ENCODE measurements at regions not wholly inside any gene's neighbourhood (a gene's known extent, or its start where the extent isn't known, plus 50 kb on each side); places are given as distances from the start of the nearest gene placed in this dataset.
"Not testable (repeated sequence)": the region's sequence is repeated elsewhere in the genome, so short reads cannot be mapped to it uniquely, and the experiment has no call there.

GRCh38 chr4:17020451-17020850 lies 122.0 kb upstream of the LDB2 start:
- DNase-seq (ENCODE audit: low read depth) = no peak
- H3K4me3 ChIP-seq (ENCODE audit: low read depth, low read length) = no peak overlapping the region
- TF ChIP-seq POLR2A (IDR thresholded peaks at IDR 0.05; ENCODE audit: extremely low read depth, insufficient read length) (no peak), MYC (IDR thresholded peaks at IDR 0.05; ENCODE audit: low read depth, low read length) (no peak), CTCF (IDR thresholded peaks at IDR 0.05; ENCODE audit: low read depth, low read length) (no peak), MAX (IDR thresholded peaks at IDR 0.05; ENCODE audit: low read depth, low read length) (no peak)

GRCh38 chr4:17018621-17019020 lies 120.2 kb upstream of the LDB2 start:
- H3K4me3 ChIP-seq (ENCODE audit: low read depth, low read length); DNase-seq (ENCODE audit: low read depth): not testable (repeated sequence)

- TF ChIP-seq MAX (IDR thresholded peaks at IDR 0.05; ENCODE audit: low read depth, low read length) = no peak
- no peak for TF ChIP-seq MYC (IDR thresholded peaks at IDR 0.05; ENCODE audit: low read depth, low read length)
- TF ChIP-seq CTCF (IDR thresholded peaks at IDR 0.05; ENCODE audit: low read depth, low read length) = no peak
- no peak for TF ChIP-seq POLR2A (IDR thresholded peaks at IDR 0.05; ENCODE audit: extremely low read depth, insufficient read length)
- H3K4me3 ChIP-seq (ENCODE audit: low read depth, low read length) = no peak overlapping the region
- no peak for DNase-seq (ENCODE audit: low read depth)
These were observed 119.6 kb upstream of the LDB2 start for GRCh38 chr4:17018013-17018412.

- DNase-seq (ENCODE audit: low read depth) = no peak
- H3K4me3 ChIP-seq (ENCODE audit: low read depth, low read length) = no peak overlapping the region
- TF ChIP-seq CTCF (IDR thresholded peaks at IDR 0.05; ENCODE audit: low read depth, low read length) = no peak
- TF ChIP-seq POLR2A (IDR thresholded peaks at IDR 0.05; ENCODE audit: extremely low read depth, insufficient read length) = no peak
- TF ChIP-seq MAX (IDR thresholded peaks at IDR 0.05; ENCODE audit: low read depth, low read length) = no peak
- TF ChIP-seq MYC (IDR thresholded peaks at IDR 0.05; ENCODE audit: low read depth, low read length) = no peak
These were observed 115.0 kb upstream of the LDB2 start for GRCh38 chr4:17013382-17014006.

- DNase-seq (ENCODE audit: low read depth) = no peak
- TF ChIP-seq CTCF (IDR thresholded peaks at IDR 0.05; ENCODE audit: low read depth, low read length) (no peak), POLR2A (IDR thresholded peaks at IDR 0.05; ENCODE audit: extremely low read depth, insufficient read length) (no peak), MYC (IDR thresholded peaks at IDR 0.05; ENCODE audit: low read depth, low read length) (no peak)
These were observed 114.0 kb upstream of the LDB2 start for GRCh38 chr4:17012451-17012850.

GRCh38 chr4:17010426-17011087 lies 112.1 kb upstream of the LDB2 start:
- TF ChIP-seq CTCF (IDR thresholded peaks at IDR 0.05; ENCODE audit: low read depth, low read length) (no peak), POLR2A (IDR thresholded peaks at IDR 0.05; ENCODE audit: extremely low read depth, insufficient read length) (no peak)
- no peak overlapping the region for H3K4me3 ChIP-seq (ENCODE audit: low read depth, low read length)
- DNase-seq (ENCODE audit: low read depth) = peak; percentile 59

More at GRCh38 chr4:17012451-17012850, 114.0 kb upstream of the LDB2 start:
- no peak overlapping the region for H3K4me3 ChIP-seq (ENCODE audit: low read depth, low read length)
